ENCODE measurements at regions not wholly inside any gene's neighbourhood (a gene's known extent, or its start where the extent isn't known, plus 50 kb on each side); places are given as distances from the start of the nearest gene placed in this dataset.

GRCh38 chr2:39999864-40000263 is 220.8 kb upstream of the THUMPD2 start:
- Mint-ChIP-seq H3K4me3 (ENCODE audit: unreplicated experiment) (no peak overlapping the region), H3K27me3 (ENCODE audit: unreplicated experiment) (peaks cover 6% of the 10 kb centered on the region), H3K36me3 (ENCODE audit: unreplicated experiment) (no peaks in the 10 kb centered on the region), H3K4me1 (ENCODE audit: unreplicated experiment) (no peaks in the 10 kb centered on the region), H3K9me3 (ENCODE audit: unreplicated experiment) (no peaks in the 10 kb centered on the region), H3K27ac (ENCODE audit: unreplicated experiment) (no peak overlapping the region)
- no peak for TF ChIP-seq CTCF (IDR thresholded peaks at IDR 0.05)
- DNase-seq (ENCODE audit: extremely low spot score, unreplicated experiment), result no peak

GRCh38 chr2:39998617-39999016 is 219.6 kb upstream of the THUMPD2 start:
- Mint-ChIP-seq H3K4me1 (ENCODE audit: unreplicated experiment) (no peaks in the 10 kb centered on the region), H3K4me3 (ENCODE audit: unreplicated experiment) (no peak overlapping the region), H3K36me3 (ENCODE audit: unreplicated experiment) (no peaks in the 10 kb centered on the region), H3K27me3 (ENCODE audit: unreplicated experiment) (peaks cover 6% of the 10 kb centered on the region), H3K27ac (ENCODE audit: unreplicated experiment) (no peak overlapping the region), H3K9me3 (ENCODE audit: unreplicated experiment) (no peaks in the 10 kb centered on the region)
- no peak for DNase-seq (ENCODE audit: extremely low spot score, unreplicated experiment)
- TF ChIP-seq CTCF (IDR thresholded peaks at IDR 0.05), result no peak

- Mint-ChIP-seq H3K4me3 (ENCODE audit: unreplicated experiment) (no peak overlapping the region), H3K27me3 (ENCODE audit: unreplicated experiment) (peaks cover 6% of the 10 kb centered on the region), H3K27ac (ENCODE audit: unreplicated experiment) (no peak overlapping the region), H3K36me3 (ENCODE audit: unreplicated experiment) (no peaks in the 10 kb centered on the region), H3K4me1 (ENCODE audit: unreplicated experiment) (peaks cover 3% of the 10 kb centered on the region), H3K9me3 (ENCODE audit: unreplicated experiment) (no peaks in the 10 kb centered on the region)
- no peak for DNase-seq (ENCODE audit: extremely low spot score, unreplicated experiment)
- no peak for TF ChIP-seq CTCF (IDR thresholded peaks at IDR 0.05)
These were observed 217.6 kb upstream of the THUMPD2 start for GRCh38 chr2:39996653-39997080.

- H3K27ac Mint-ChIP-seq (ENCODE audit: unreplicated experiment), result no peak overlapping the region
- H3K4me1 Mint-ChIP-seq (ENCODE audit: unreplicated experiment), result peaks cover 3% of the 10 kb centered on the region
- H3K9me3 Mint-ChIP-seq (ENCODE audit: unreplicated experiment), result no peaks in the 10 kb centered on the region
- TF ChIP-seq CTCF (IDR thresholded peaks at IDR 0.05), result no peak
- no peak for DNase-seq (ENCODE audit: extremely low spot score, unreplicated experiment)
- no peaks in the 10 kb centered on the region for H3K36me3 Mint-ChIP-seq (ENCODE audit: unreplicated experiment)
- H3K27me3 Mint-ChIP-seq (ENCODE audit: unreplicated experiment), result peaks cover 4% of the 10 kb centered on the region
- H3K4me3 Mint-ChIP-seq (ENCODE audit: unreplicated experiment), result no peak overlapping the region
These were observed 216.1 kb upstream of the THUMPD2 start for GRCh38 chr2:39995005-39995737.

GRCh38 chr2:39994151-39994550 is 215.1 kb upstream of the THUMPD2 start:
- Mint-ChIP-seq H3K9me3 (ENCODE audit: unreplicated experiment) (no peaks in the 10 kb centered on the region), H3K27me3 (ENCODE audit: unreplicated experiment) (peaks cover 2% of the 10 kb centered on the region), H3K4me3 (ENCODE audit: unreplicated experiment) (no peak overlapping the region), H3K36me3 (ENCODE audit: unreplicated experiment) (no peaks in the 10 kb centered on the region), H3K27ac (ENCODE audit: unreplicated experiment) (no peak overlapping the region), H3K4me1 (ENCODE audit: unreplicated experiment) (peaks cover 3% of the 10 kb centered on the region)
- TF ChIP-seq CTCF (IDR thresholded peaks at IDR 0.05), result no peak
- DNase-seq (ENCODE audit: extremely low spot score, unreplicated experiment), result no peak

Measured in osteocyte (in vitro differentiated cells).